GM21526 (cell line): ENCODE measurements at regions not wholly inside any gene's neighbourhood (a gene's known extent, or its start where the extent isn't known, plus 50 kb on each side); places are given as distances from the start of the nearest gene placed in this dataset.
"Not testable (repeated sequence)": the region's sequence is repeated elsewhere in the genome, so short reads cannot be mapped to it uniquely, and the experiment has no call there.

Experiments
- ATAC-seq: cut with Tn5 transposase; IDR thresholded peaks from one replicate; pipeline ENCODE4 v1.9.1; 2021; ENCODE audit warnings: moderate library complexity; ENCODE audit not compliant: unreplicated experiment, low FRiP score

- ATAC-seq = no peak
Observed at GRCh38 chr4:186845137-186845842, 121.6 kb upstream of the FAT1 start.

- ATAC-seq = no peak
Observed at GRCh38 chr4:186846426-186846825, 122.8 kb upstream of the FAT1 start.

- not testable (repeated sequence) for ATAC-seq
Observed at GRCh38 chr4:186847429-186848131, 123.9 kb upstream of the FAT1 start.

- no peak for ATAC-seq
Observed at GRCh38 chr4:186848437-186848836, 124.8 kb upstream of the FAT1 start.

- no peak for ATAC-seq
Observed at GRCh38 chr4:186851291-186852072, 127.8 kb upstream of the FAT1 start.

- ATAC-seq = no peak
Observed at GRCh38 chr4:186852073-186852420, 128.4 kb upstream of the FAT1 start.

- no peak for ATAC-seq
Observed at GRCh38 chr4:186852964-186853391, 129.3 kb upstream of the FAT1 start.

GRCh38 chr4:186854256-186854655 is 130.6 kb upstream of the FAT1 start:
- no peak for ATAC-seq

GRCh38 chr4:186855111-186855510 is 131.5 kb upstream of the FAT1 start:
- ATAC-seq = no peak

- ATAC-seq = no peak
Observed at GRCh38 chr4:186857793-186858192, 134.1 kb upstream of the FAT1 start.

- ATAC-seq = no peak
Observed at GRCh38 chr4:186858355-186858754, 134.7 kb upstream of the FAT1 start.

GRCh38 chr4:186859420-186859819 is 135.8 kb upstream of the FAT1 start:
- no peak for ATAC-seq

- ATAC-seq = no peak
Observed at GRCh38 chr4:186861317-186861716, 137.7 kb upstream of the FAT1 start.

- ATAC-seq = no peak
Observed at GRCh38 chr4:186871856-186872255, 148.2 kb upstream of the FAT1 start.

GRCh38 chr4:186873095-186873494 is 149.4 kb upstream of the FAT1 start:
- not testable (repeated sequence) for ATAC-seq

GRCh38 chr4:186875476-186875875 is 151.8 kb upstream of the FAT1 start:
- ATAC-seq = no peak

GRCh38 chr4:186876961-186877626 is 153.4 kb upstream of the FAT1 start:
- ATAC-seq = no peak

- ATAC-seq = no peak
Observed at GRCh38 chr4:186878203-186878776, 154.6 kb upstream of the FAT1 start.

GRCh38 chr4:186881521-186882220 is 158.0 kb upstream of the FAT1 start:
- ATAC-seq = no peak

- ATAC-seq = no peak
Observed at GRCh38 chr4:186882293-186882692, 158.6 kb upstream of the FAT1 start.
